AML-193 (cell line): ENCODE measurements at regions not wholly inside any gene's neighbourhood (a gene's known extent, or its start where the extent isn't known, plus 50 kb on each side); places are given as distances from the start of the nearest gene placed in this dataset.

ENCODE experiments used
- DNase-seq, 2 experiments: peaks; one replicate each; lab custom pipeline; 2025; lab: John Stamatoyannopoulos, UW

GRCh38 chr16:9251026-9251425 lies 159.6 kb downstream of the HAPSTR1 start:
- no peak for DNase-seq

- no peak for DNase-seq
Measured at GRCh38 chr16:9254863-9255262, 163.4 kb downstream of the HAPSTR1 start.

GRCh38 chr16:9256196-9256595 lies 164.8 kb downstream of the HAPSTR1 start:
- DNase-seq: peak in 1 of 2 experiments; percentile 6

GRCh38 chr16:9257843-9258242 lies 166.4 kb downstream of the HAPSTR1 start:
- DNase-seq: no peak

GRCh38 chr16:9258423-9259051 lies 167.1 kb downstream of the HAPSTR1 start:
- DNase-seq: peak; percentile 20 to 25

- no peak for DNase-seq
Measured at GRCh38 chr16:9259914-9260608, 168.6 kb downstream of the HAPSTR1 start.

GRCh38 chr16:9260666-9261065 lies 169.2 kb downstream of the HAPSTR1 start:
- DNase-seq: no peak

GRCh38 chr16:9261376-9261775 lies 169.9 kb downstream of the HAPSTR1 start:
- DNase-seq: no peak

GRCh38 chr16:9262941-9263715 lies 171.7 kb downstream of the HAPSTR1 start:
- no peak for DNase-seq

GRCh38 chr16:9264067-9264466 lies 172.6 kb downstream of the HAPSTR1 start:
- no peak for DNase-seq

- DNase-seq: no peak
Measured at GRCh38 chr16:9268446-9268845, 177.0 kb downstream of the HAPSTR1 start.

GRCh38 chr16:9270424-9270823 lies 179.0 kb downstream of the HAPSTR1 start:
- no peak for DNase-seq

- no peak for DNase-seq
Measured at GRCh38 chr16:9270941-9271340, 179.5 kb downstream of the HAPSTR1 start.

GRCh38 chr16:9271841-9272240 lies 180.4 kb downstream of the HAPSTR1 start:
- no peak for DNase-seq

- no peak for DNase-seq
Measured at GRCh38 chr16:9275377-9275776, 183.9 kb downstream of the HAPSTR1 start.

- DNase-seq: no peak
Measured at GRCh38 chr16:9275816-9276354, 184.4 kb downstream of the HAPSTR1 start.

GRCh38 chr16:9279291-9280068 lies 188.0 kb downstream of the HAPSTR1 start:
- peak; percentile 68 to 75 for DNase-seq

- DNase-seq: no peak
Measured at GRCh38 chr16:9280069-9280466, 188.6 kb downstream of the HAPSTR1 start.

GRCh38 chr16:9286930-9287329 lies 195.5 kb downstream of the HAPSTR1 start:
- DNase-seq: no peak

- DNase-seq: no peak
Measured at GRCh38 chr16:9296271-9296590, 204.8 kb downstream of the HAPSTR1 start.

- no peak for DNase-seq
Measured at GRCh38 chr16:9297437-9298113, 206.1 kb downstream of the HAPSTR1 start.

- DNase-seq: no peak
Measured at GRCh38 chr16:9300252-9300651, 208.8 kb downstream of the HAPSTR1 start.
